WTC11 (cell line): ENCODE measurements at regions not wholly inside any gene's neighbourhood (a gene's known extent, or its start where the extent isn't known, plus 50 kb on each side); places are given as distances from the start of the nearest gene placed in this dataset.

Source experiments
- ATAC-seq: fragments of 200-7000 bp; cut with Tn5 transposase; 2 replicates; pipeline ENCODE4 v1.10.0; 2021; ENCODE audit warnings: mild to moderate bottlenecking, moderate library complexity
- CTCF ChIA-PET: fragments of 300-600 bp; sonication (Branson Sonifier 250); formaldehyde crosslinking; loops from one replicate; lab custom pipeline; 2021; ENCODE audit warnings: antibody characterized with exemption; lab: Charles Lee
- POLR2A ChIA-PET: fragments of 350-600 bp; sonication (Branson Sonifier 250); formaldehyde crosslinking; loops from one replicate; lab custom pipeline; 2021; ENCODE audit warnings: antibody characterized with exemption; lab: Charles Lee
- DNase-seq: peaks from one replicate; pipeline ENCODE4 v3.0.0; 2021; ENCODE audit warnings: low spot score
- H3K27ac Mint-ChIP-seq: 2 replicates; pipeline ENCODE4 v1.8.0; 2021; ENCODE audit warnings: mixed read lengths
- H3K27me3 Mint-ChIP-seq: 2 replicates; pipeline ENCODE4 v1.8.0; 2021; ENCODE audit warnings: low read depth, mild to moderate bottlenecking, moderate library complexity, mixed read lengths
- H3K36me3 Mint-ChIP-seq: 2 replicates; pipeline ENCODE4 v1.8.0; 2021; ENCODE audit warnings: mixed read lengths
- H3K4me1 Mint-ChIP-seq: 2 replicates; pipeline ENCODE4 v1.8.0; 2022; ENCODE audit warnings: mixed read lengths
- H3K4me3 Mint-ChIP-seq: 2 replicates; pipeline ENCODE4 v1.8.0; 2021; ENCODE audit warnings: mild to moderate bottlenecking, moderate library complexity, mixed read lengths
- H3K9me3 Mint-ChIP-seq: 2 replicates; pipeline ENCODE4 v1.8.0; 2021; ENCODE audit warnings: mixed read lengths
- ATF6 ChIP-seq: sonication (generic); formaldehyde crosslinking; IDR thresholded peaks from 2 replicates; pipeline ENCODE4 v1.8.1; 2023; ENCODE audit warnings: mild to moderate bottlenecking, missing genetic modification reagents
- CTCF ChIP-seq: fragments of 200-600 bp; IDR thresholded peaks from 2 replicates; pipeline ENCODE4 v1.8.0; 2022; ENCODE audit warnings: antibody characterized with exemption
- E2F5 ChIP-seq: sonication (generic); formaldehyde crosslinking; IDR thresholded peaks from 2 replicates; pipeline ENCODE4 v1.8.1; 2022; ENCODE audit warnings: mild to moderate bottlenecking, moderate library complexity, missing genetic modification reagents
- FOXP4 ChIP-seq: sonication (generic); formaldehyde crosslinking; IDR thresholded peaks from 2 replicates; pipeline ENCODE4 v1.8.0; 2022; ENCODE audit warnings: mild to moderate bottlenecking, missing genetic modification reagents
- GRHL2 ChIP-seq: fragments of 250-450 bp; sonication (Bioruptor Pico); IDR thresholded peaks from 2 replicates; pipeline ENCODE4 v1.8.0; 2022; ENCODE audit warnings: mild to moderate bottlenecking, moderate library complexity; ENCODE audit not compliant: insufficient replicate concordance, severe bottlenecking
- NFE2L1 ChIP-seq: sonication (generic); formaldehyde crosslinking; IDR thresholded peaks from 2 replicates; pipeline ENCODE4 v1.8.1; 2023; ENCODE audit warnings: missing genetic modification reagents
- STAT6 ChIP-seq: sonication (generic); formaldehyde crosslinking; conservative IDR thresholded peaks from 2 replicates; pipeline ENCODE4 v1.8.1; 2023; ENCODE audit warnings: mild to moderate bottlenecking, low read depth, missing genetic modification reagents, moderate library complexity
- TCF7 ChIP-seq: sonication (generic); formaldehyde crosslinking; IDR thresholded peaks from 2 replicates; pipeline ENCODE4 v1.8.0; 2022; ENCODE audit warnings: mild to moderate bottlenecking, low read depth, missing genetic modification reagents, moderate library complexity
- ZNF263 ChIP-seq: sonication (generic); formaldehyde crosslinking; IDR thresholded peaks from 2 replicates; pipeline ENCODE4 v1.8.1; 2022; ENCODE audit warnings: low read depth, mild to moderate bottlenecking, moderate library complexity, missing genetic modification reagents
- ZNF281 ChIP-seq: sonication (generic); formaldehyde crosslinking; IDR thresholded peaks from 2 replicates; pipeline ENCODE4 v1.8.0; 2023; ENCODE audit warnings: mild to moderate bottlenecking, missing genetic modification reagents
- ZNF317 ChIP-seq: sonication (generic); formaldehyde crosslinking; IDR thresholded peaks from 2 replicates; pipeline ENCODE4 v1.8.1; 2023; ENCODE audit warnings: low read depth, mild to moderate bottlenecking, moderate library complexity, missing genetic modification reagents, borderline replicate concordance
- ZNF425 ChIP-seq: fragments of 250-450 bp; sonication (Bioruptor Pico); conservative IDR thresholded peaks from 2 replicates; pipeline ENCODE4 v1.9.0; 2021; ENCODE audit warnings: mild to moderate bottlenecking
- TF ChIP-seq, protein P1 (sequence below): sonication (generic); formaldehyde crosslinking; IDR thresholded peaks from 2 replicates; pipeline ENCODE4 v1.8.0; 2022; ENCODE audit warnings: mild to moderate bottlenecking, missing genetic modification reagents

DNA sequence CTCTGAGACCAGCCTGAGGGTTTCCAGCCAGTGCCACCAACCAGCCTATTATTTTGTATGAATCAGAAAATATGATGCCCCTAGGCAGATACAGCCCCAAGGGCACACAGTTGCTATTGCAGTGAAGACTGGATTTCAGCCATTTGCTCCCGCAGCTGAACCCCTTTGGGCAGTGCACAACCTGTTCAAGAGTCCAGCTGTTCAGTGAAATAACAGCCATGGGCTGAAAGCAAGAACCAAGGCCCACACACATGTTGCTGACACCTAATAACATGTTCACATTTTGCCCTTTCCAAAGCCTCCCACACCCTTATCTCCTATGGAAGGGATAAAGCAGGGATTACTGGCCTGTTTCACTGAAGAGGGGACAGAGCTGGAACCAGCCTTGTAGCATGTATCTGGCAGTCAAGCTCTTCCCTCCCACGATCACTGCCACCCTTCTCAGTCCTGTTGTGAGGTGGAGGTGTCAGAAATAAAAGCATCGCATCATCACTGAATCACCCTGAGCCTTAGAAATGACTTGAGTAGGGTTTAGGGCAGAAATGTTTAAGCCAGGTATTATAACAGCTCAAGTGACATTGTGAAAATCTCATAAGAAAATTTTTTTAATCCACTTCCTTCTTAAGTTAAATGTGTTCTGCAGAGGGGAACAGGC lies 137.1 kb upstream of the FSTL4 start:
- no peaks in the 10 kb centered on the region; the same call in 1 of the 2 replicates for H3K27me3 Mint-ChIP-seq
- peaks cover 4% of the 10 kb centered on the region; the same call in 1 of the 2 replicates for H3K9me3 Mint-ChIP-seq
- H3K4me3 Mint-ChIP-seq, result no peak overlapping the region
- H3K4me1 Mint-ChIP-seq, result no peaks in the 10 kb centered on the region
- POLR2A ChIA-PET, result no interaction called here
- ATAC-seq, result no peak
- TF ChIP-seq E2F5 (CRISPR knock-in tag), result no peak
- no peak for TF ChIP-seq TCF7
- TF ChIP-seq ZNF425 (CRISPR knock-in tag), result no peak
- TF ChIP-seq FOXP4 (CRISPR knock-in tag), result no peak
- no peak for TF ChIP-seq ZNF317 (CRISPR knock-in tag)
- no peak for TF ChIP-seq GRHL2 (CRISPR knock-in tag)
- no peak for TF ChIP-seq CTCF
- TF ChIP-seq ZNF281 (CRISPR knock-in tag), result no peak
- DNase-seq, result no peak
- no peaks in the 10 kb centered on the region for H3K36me3 Mint-ChIP-seq
- H3K27ac Mint-ChIP-seq, result no peak overlapping the region
- CTCF ChIA-PET, result interaction anchor here (1.2 kb wide), 1 partner anchor 8 kb away, joined by 3 read pairs; no protein-coding TSS in a partner anchor

DNA sequence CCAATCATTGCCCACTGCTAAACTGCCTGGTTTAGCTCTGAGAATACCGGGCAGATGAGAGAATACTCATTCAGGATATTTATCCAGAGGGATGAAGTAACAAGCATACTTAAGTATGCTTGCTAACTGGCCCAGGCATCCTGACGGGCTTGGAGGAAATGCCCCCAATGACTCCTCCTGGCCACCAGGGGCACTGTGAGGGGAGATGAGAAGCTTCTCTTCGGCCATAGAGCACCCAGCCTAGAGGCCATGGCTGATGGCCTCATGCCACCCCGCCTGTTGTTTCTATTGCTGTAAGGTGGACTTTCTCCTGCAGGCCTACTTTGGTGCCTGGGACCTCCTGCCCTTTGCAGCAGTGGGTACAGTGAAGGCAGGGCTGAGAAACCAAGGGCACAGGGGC lies 134.5 kb upstream of the FSTL4 start:
- Mint-ChIP-seq H3K36me3 (no peaks in the 10 kb centered on the region), H3K27ac (no peak overlapping the region), H3K4me1 (no peaks in the 10 kb centered on the region), H3K27me3 (no peaks in the 10 kb centered on the region), H3K4me3 (no peak overlapping the region), H3K9me3 (peaks cover 4% of the 10 kb centered on the region; the same call in 1 of the 2 replicates)
- ATAC-seq, result peak; percentile 70
- POLR2A ChIA-PET, result no interaction called here
- CTCF ChIA-PET, result interaction anchor here (0.6 kb wide), 1 partner anchor 388 kb away, joined by 4 read pairs; no protein-coding TSS in a partner anchor
- peak; percentile 43 for DNase-seq
- TF ChIP-seq GRHL2 (CRISPR knock-in tag), result no peak
- TF ChIP-seq ZNF263 (CRISPR knock-in tag), result no peak
- TF ChIP-seq NFE2L1 (CRISPR knock-in tag), result no peak
- TF ChIP-seq, protein P1, sequence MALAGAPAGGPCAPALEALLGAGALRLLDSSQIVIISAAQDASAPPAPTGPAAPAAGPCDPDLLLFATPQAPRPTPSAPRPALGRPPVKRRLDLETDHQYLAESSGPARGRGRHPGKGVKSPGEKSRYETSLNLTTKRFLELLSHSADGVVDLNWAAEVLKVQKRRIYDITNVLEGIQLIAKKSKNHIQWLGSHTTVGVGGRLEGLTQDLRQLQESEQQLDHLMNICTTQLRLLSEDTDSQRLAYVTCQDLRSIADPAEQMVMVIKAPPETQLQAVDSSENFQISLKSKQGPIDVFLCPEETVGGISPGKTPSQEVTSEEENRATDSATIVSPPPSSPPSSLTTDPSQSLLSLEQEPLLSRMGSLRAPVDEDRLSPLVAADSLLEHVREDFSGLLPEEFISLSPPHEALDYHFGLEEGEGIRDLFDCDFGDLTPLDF (CRISPR knock-in tag), result no peak
- TF ChIP-seq ATF6 (CRISPR knock-in tag), result no peak
- TF ChIP-seq STAT6 (CRISPR knock-in tag), result no peak
- peak; percentile 23; the same call in 1 of the 2 replicates for TF ChIP-seq CTCF
